PC-3 (cell line): ENCODE measurements at regions not wholly inside any gene's neighbourhood (a gene's known extent, or its start where the extent isn't known, plus 50 kb on each side); places are given as distances from the start of the nearest gene placed in this dataset.

Experiments
- ATAC-seq: fragments of 200-7000 bp; cut with Tn5 transposase; 2 replicates; pipeline ENCODE4 v1.9.1; 2020; ENCODE audit warnings: mild to moderate bottlenecking, moderate library complexity
- BruUV-seq: library from RNA; stranded (reverse); fragments of 400-500 nt; replicated peaks from 2 replicates; lab custom pipeline; 2021; lab: Mats Ljungman, UMichigan
- CTCF ChIA-PET: fragments of 300-600 bp; sonication (Branson Sonifier 250); formaldehyde crosslinking; loops from one replicate; lab custom pipeline; 2022; ENCODE audit warnings: antibody characterized with exemption; lab: Charles Lee
- POLR2A ChIA-PET: fragments of 300-600 bp; sonication (Branson Sonifier 250); formaldehyde crosslinking; loops from one replicate; lab custom pipeline; 2022; ENCODE audit warnings: antibody characterized with exemption; ENCODE audit not compliant: unreplicated experiment; lab: Charles Lee
- DNase-seq: peaks from one replicate; pipeline ENCODE4 v3.0.0-alpha.2; 2015
- H2AFZ ChIP-seq: fragments of 300-600 bp; sonication (generic); 2 replicates; pipeline ENCODE4 v1.6.0; 2016; ENCODE audit warnings: antibody characterized with exemption, low read length
- H3F3A ChIP-seq: fragments of 300-600 bp; sonication (generic); one replicate; pipeline ENCODE4 v1.6.0; 2017; ENCODE audit warnings: antibody characterized with exemption, low read length, control low read depth, mild to moderate bottlenecking; ENCODE audit not compliant: unreplicated experiment
- H3K27ac ChIP-seq: fragments of 300-600 bp; sonication (generic); 2 replicates; pipeline ENCODE4 v1.5.1; 2016; ENCODE audit warnings: mild to moderate bottlenecking, low read length
- H3K27me3 ChIP-seq: fragments of 300-600 bp; sonication (generic); 2 replicates; pipeline ENCODE4 v1.6.1; 2016; ENCODE audit warnings: low read length, mixed read lengths
- H3K36me3 ChIP-seq: fragments of 300-600 bp; sonication (generic); 2 replicates; pipeline ENCODE4 v1.6.1; 2016; ENCODE audit warnings: low read depth, mixed run types, low read length, mixed read lengths
- H3K4me1 ChIP-seq: fragments of 300-600 bp; sonication (generic); 2 replicates; pipeline ENCODE4 v1.5.1; 2016; ENCODE audit warnings: low read length; ENCODE audit not compliant: insufficient read depth
- H3K4me2 ChIP-seq: fragments of 300-600 bp; sonication (generic); 2 replicates; pipeline ENCODE4 v1.6.0; 2016; ENCODE audit warnings: low read length
- H3K4me3 ChIP-seq: fragments of 300-600 bp; sonication (generic); 2 replicates; pipeline ENCODE4 v1.5.1; 2016; ENCODE audit warnings: mild to moderate bottlenecking, low read length, mixed read lengths
- H3K79me2 ChIP-seq: fragments of 300-600 bp; sonication (generic); 2 replicates; pipeline ENCODE4 v1.6.1; 2017; ENCODE audit warnings: low read length, mixed read lengths
- H3K9ac ChIP-seq: fragments of 300-600 bp; sonication (generic); 2 replicates; pipeline ENCODE4 v1.6.0; 2016; ENCODE audit warnings: mild to moderate bottlenecking, low read length
- H3K9me2 ChIP-seq: fragments of 300-600 bp; sonication (generic); replicated peaks from 2 replicates; pipeline ENCODE4 v1.6.1; 2016; ENCODE audit warnings: mixed run types, low read length, mixed read lengths
- H3K9me3 ChIP-seq: fragments of 300-600 bp; sonication (generic); 2 replicates; pipeline ENCODE4 v1.6.1; 2016; ENCODE audit warnings: low read length, mixed read lengths
- H4K20me1 ChIP-seq: fragments of 300-600 bp; sonication (generic); 2 replicates; pipeline ENCODE4 v1.6.1; 2016; ENCODE audit warnings: low read length, mixed read lengths
- EZH2 ChIP-seq: fragments of 300-600 bp; sonication (generic); IDR thresholded peaks from one replicate; pipeline ENCODE4 v1.6.1; 2017; ENCODE audit warnings: antibody characterized with exemption, mild to moderate bottlenecking, low read length; ENCODE audit not compliant: unreplicated experiment
- EZH2phosphoT487 ChIP-seq: fragments of 300-600 bp; sonication (generic); IDR thresholded peaks from 2 replicates; pipeline ENCODE4 v1.6.1; 2018; ENCODE audit warnings: mild to moderate bottlenecking, antibody characterized with exemption, low read length, borderline replicate concordance
- intact Hi-C: fragments of 100-400 bp; cut with micrococcal nuclease; formaldehyde crosslinking; loops from 2 replicates; pipeline ENCODE4 v1.9.0; 2023
- TF ChIP-seq, protein P1 (sequence below): fragments of 300-600 bp; sonication (generic); conservative IDR thresholded peaks from 2 replicates; pipeline ENCODE4 v1.5.1; 2017; ENCODE audit warnings: antibody characterized with exemption, low read depth, mild to moderate bottlenecking, low read length

- Histone ChIP-seq H3K27ac (peak overlapping the region; percentile 63; the same call in 1 of the 2 replicates), H3K27me3 (no peaks in the 10 kb centered on the region), H4K20me1 (no peaks in the 10 kb centered on the region), H3K9ac (no peak overlapping the region), H3K9me3 (no peaks in the 10 kb centered on the region), H3K36me3 (peaks cover 11% of the 10 kb centered on the region; the same call in 1 of the 2 replicates), H3K4me2 (no peak overlapping the region), H3K4me3 (no peak overlapping the region), H2AFZ (no peak overlapping the region), H3K4me1 (peaks cover 51% of the 10 kb centered on the region), H3K9me2 (no peaks in the 10 kb centered on the region), H3K79me2 (peaks cover 40% of the 10 kb centered on the region), H3F3A (peaks cover 23% of the 10 kb centered on the region)
- POLR2A ChIA-PET = no interaction called here
- ATAC-seq (no peak), DNase-seq (no peak)
- BruUV-seq = no TSS peak
- intact Hi-C loops = loop anchor here (2.0 kb wide), 1 partner anchor 59 kb away; no protein-coding TSS in a partner anchor
- TF ChIP-seq, protein P1, sequence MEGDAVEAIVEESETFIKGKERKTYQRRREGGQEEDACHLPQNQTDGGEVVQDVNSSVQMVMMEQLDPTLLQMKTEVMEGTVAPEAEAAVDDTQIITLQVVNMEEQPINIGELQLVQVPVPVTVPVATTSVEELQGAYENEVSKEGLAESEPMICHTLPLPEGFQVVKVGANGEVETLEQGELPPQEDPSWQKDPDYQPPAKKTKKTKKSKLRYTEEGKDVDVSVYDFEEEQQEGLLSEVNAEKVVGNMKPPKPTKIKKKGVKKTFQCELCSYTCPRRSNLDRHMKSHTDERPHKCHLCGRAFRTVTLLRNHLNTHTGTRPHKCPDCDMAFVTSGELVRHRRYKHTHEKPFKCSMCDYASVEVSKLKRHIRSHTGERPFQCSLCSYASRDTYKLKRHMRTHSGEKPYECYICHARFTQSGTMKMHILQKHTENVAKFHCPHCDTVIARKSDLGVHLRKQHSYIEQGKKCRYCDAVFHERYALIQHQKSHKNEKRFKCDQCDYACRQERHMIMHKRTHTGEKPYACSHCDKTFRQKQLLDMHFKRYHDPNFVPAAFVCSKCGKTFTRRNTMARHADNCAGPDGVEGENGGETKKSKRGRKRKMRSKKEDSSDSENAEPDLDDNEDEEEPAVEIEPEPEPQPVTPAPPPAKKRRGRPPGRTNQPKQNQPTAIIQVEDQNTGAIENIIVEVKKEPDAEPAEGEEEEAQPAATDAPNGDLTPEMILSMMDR = no peak
- TF ChIP-seq EZH2phosphoT487 (no peak), EZH2 (no peak)
- CTCF ChIA-PET = interaction anchor here (0.8 kb wide), 1 partner anchor 62 kb away, joined by 3 read pairs; no protein-coding TSS in a partner anchor
These were observed 70.0 kb upstream of the BCAR3 start for GRCh38 chr1:93751377-93752250.

DNA sequence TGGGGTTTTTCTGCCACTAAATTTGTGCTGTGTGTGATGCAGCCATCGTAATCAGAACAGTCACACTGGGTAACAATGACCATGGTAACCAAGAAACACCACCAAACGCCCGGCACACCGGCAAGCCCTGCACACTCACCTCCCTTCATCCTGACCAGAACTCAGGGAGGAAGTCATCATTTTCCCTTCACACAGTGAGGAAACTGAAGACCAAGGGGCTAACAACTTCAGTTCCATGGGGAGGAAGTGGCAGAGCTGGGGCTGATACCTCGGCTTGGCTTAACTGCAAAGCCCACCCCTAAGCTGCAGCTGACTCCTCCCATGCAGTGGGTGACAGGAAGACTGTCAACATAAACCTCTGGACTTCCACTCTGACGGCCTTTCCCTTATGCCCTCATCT, 69.3 kb upstream of the BCAR3 start:
- ChIA-PET CTCF (no interaction called here), POLR2A (no interaction called here)
- H3F3A ChIP-seq = peaks cover 17% of the 10 kb centered on the region
- H3K79me2 ChIP-seq = peaks cover 37% of the 10 kb centered on the region
- no TSS peak for BruUV-seq
- DNase-seq = no peak
- no peaks in the 10 kb centered on the region for H3K9me3 ChIP-seq
- peaks cover 45% of the 10 kb centered on the region for H3K4me1 ChIP-seq
- H3K4me3 ChIP-seq = no peak overlapping the region
- no peaks in the 10 kb centered on the region for H3K27me3 ChIP-seq
- H3K9me2 ChIP-seq = no peaks in the 10 kb centered on the region
- intact Hi-C loops = loop anchor here (2.0 kb wide), 1 partner anchor 58 kb away; no protein-coding TSS in a partner anchor
- no peak overlapping the region for H3K4me2 ChIP-seq
- TF ChIP-seq, protein P1 = no peak
- no peak for TF ChIP-seq EZH2
- TF ChIP-seq EZH2phosphoT487 = no peak
- peak overlapping the region; percentile 25; the same call in 1 of the 2 replicates for H3K9ac ChIP-seq
- peaks cover 11% of the 10 kb centered on the region; the same call in 1 of the 2 replicates for H3K36me3 ChIP-seq
- no peaks in the 10 kb centered on the region for H4K20me1 ChIP-seq
- no peak for ATAC-seq
- peak overlapping the region; percentile 63 for H3K27ac ChIP-seq
- no peak overlapping the region for H2AFZ ChIP-seq
